ENCODE measurements at regions not wholly inside any gene's neighbourhood (a gene's known extent, or its start where the extent isn't known, plus 50 kb on each side); places are given as distances from the start of the nearest gene placed in this dataset.
"Not testable (repeated sequence)": the region's sequence is repeated elsewhere in the genome, so short reads cannot be mapped to it uniquely, and the experiment has no call there.

DNA sequence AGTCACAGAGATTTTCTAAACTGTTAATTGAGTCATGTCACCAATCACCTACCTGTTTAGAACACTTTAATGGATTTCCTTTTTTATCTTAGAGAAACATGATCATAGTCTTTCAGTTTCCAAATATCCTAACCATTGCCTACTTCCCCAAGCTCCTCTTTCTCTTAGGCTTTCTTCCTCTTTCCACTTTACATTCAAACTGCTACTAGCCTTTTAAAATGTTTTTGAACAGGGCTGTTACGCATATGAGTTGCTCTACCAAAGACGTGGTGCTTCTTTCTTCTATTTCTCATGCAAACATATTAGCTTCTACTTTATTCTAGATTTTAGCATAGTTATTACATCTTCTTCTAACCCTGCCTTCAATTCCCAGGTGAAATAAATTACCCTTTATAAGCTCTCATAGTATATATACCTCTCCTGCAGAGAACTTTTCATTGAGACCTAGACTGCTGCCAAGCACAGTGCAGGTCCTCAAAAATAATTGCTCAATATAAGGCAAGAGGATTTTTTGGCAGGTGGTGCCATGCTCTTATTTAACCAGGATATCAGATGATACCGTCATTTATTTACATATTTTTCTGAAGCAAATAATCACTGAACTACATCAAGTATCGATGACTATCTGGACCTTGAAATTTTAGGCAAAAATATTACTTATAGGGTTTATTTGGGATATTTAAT, 937.1 kb downstream of the TSN start:
- DNase-seq: no peak

DNA sequence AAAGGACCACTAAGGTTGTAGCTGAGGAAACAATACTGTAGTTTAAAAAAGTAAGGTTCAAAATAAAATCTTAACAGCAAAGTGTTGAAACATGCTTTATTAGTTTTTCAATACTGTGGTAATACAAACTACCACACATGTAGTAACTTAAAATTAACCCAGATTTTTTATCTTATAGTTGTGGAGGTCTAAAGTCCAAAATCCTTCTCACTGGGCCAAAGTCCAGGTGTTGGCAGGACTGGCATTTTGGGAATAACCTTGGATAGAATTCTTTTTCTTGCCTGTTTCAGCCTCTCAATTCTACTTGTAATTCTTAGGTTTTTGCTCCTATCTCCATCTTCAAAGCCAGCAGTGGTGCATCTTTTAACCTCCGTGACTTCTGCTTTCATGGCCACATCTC, 942.0 kb downstream of the TSN start:
- no peak for DNase-seq

DNA sequence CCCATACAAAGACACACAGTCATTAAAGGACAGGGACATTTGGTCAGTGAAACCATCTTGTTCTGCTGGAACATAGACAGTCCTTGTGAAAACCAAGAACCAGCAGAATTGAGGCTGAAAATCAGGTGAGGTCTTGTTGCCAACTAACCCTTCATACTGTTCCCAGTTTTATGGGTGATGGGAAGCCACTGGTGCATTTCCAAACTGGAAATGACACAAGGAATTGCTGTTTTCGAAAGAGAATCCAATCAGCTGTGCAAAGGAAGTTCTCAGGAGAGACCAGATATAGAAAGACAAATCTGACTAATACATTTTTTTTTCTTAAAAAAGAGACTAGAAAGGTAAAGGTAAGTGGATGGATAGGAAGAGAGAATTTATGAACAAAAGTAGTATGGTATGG, 948.2 kb downstream of the TSN start:
- no peak for DNase-seq

DNA sequence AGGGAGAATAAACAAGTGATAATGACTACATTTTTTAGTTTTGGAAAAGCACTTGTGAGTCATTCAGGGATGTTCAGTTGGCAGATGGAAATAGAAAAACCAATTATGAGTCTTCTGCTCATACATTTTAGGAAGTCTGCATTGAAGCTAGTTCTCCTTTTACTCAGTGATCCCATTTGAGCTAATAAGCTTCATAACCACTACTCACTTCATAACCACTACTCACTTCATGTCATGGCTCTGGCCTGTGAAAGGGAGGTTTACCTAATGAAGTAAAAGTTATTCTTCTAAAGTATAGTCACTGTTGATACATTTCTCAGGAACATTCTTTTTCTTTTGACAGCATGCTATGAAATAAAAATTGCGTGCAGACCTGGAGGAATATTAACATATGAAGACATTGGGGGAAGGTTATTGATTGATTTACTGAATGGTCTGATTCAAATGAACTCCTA, 948.7 kb downstream of the TSN start:
- no peak for DNase-seq

DNA sequence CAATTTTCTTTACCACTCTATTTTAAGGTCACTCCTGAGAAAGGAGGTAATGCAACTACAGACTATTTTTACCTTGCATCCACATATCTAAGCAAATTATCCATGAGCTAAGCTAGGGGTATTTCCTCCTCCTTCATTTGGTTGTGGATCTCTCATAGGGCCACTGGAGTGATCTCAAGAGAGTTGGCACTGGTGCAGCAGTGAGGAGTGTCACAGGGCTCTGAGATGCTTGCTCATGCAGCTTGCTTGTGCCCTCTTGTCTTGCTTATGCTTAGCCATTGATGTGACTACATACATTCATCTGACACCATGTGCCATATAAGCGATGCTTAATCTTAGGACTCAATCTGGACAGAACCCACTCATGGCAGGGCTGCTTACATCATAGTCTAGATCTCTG, 950.3 kb downstream of the TSN start:
- DNase-seq: no peak

DNA sequence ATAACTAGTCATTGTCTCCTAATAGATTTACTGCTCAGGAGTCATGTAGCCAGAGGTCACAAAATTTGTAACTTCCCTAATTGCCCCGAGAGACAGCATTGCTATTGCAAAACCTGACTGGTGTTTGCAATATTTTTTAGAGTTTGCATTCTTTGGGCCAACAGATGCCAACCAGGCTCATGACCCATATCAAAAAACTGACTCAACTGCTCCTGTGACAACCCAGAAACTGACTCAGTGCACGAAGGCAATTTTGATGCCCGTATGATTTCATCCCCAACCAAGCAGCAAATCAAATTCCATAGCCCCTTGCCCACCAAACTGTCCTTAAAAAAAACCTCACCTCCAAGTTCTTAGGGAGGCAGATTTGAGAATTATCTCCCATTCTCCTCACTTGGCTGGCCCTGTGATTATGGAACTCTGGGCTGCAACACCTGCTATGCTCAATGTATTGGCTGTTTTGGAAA, 951.3 kb downstream of the TSN start:
- DNase-seq: no peak

DNA sequence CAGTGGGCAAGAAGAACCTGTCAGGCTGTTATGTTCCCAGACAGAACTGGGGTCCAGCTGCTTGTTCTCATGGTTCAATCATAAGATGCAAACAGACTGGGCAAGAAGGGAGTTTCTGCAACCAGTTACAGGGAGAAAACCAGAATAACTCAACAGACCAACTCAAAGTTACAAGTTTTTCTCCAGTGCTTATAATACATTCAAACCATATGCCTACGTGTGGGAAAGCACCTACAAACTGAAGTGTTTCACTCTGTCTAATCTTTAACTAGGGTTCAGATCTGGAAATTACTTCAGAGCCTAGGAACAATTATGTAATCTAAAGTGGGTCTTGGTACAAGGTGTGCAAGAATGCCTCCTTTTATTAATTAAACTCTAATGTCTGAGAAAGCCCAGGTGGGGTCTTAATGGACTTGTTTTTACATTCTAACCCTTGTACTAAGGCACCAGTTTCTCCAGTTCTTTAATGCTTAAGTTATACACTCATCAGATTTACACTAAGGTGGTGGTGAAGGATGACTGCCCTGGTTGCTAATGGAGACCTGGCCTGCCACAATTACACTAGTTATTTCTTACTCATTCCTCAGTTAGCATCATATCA, 951.9 kb downstream of the TSN start:
- no peak for DNase-seq

DNA sequence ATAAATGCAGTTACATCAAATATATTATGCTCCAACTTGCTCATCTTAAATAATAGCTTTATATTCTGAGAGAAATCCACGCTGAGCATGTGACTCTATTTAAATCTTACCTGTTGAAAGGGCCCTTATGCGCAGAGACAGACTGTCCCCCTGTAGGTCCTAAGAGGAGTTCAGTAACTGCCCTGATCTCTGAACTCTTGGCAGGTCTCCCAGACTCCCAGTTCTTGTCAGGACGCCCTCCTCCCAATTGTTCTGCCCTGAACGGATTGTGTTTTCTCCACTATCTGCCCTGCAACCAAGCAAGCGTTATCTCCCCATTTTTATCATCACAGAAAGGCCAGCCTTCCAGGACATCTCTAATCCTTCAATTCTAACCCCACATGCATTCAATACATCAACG, 954.6 kb downstream of the TSN start:
- DNase-seq: no peak

DNA sequence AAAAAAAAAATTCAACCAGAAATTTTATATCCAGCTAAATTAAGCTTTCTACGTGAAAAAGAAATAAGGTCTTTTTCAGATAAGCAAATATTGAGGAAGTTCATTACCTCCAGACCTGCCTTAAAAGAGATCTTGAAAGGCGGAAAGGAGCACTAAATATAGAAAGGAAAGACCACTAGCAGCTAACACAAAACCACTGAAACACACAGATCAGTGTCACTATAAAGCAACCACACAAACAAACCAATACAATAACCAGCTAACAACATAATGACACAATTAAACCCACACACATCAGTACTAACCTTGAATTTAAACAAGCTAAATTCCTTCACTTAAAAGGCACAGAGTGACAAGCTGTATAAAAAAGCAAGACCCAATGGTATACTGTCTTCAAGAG, 958.3 kb downstream of the TSN start:
- no peak for DNase-seq

DNA sequence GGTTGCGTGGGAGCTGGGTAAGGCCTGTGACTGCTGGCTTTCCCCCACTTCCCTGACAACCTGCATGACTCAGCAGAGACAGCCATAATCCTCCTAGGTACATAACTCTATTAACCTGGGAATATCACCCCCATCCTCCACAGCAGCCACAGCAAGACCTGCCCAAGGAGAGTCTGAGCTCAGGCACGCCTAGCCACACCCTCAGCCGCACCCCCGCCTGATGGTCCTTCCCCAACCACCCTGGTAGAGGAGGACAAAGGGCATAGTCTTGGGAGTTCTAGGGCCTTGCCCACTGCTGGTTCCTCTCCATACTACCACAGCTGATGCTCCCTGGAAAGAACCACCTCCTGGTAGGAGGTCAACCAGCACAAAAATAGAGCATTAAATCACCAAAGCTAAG, 965.4 kb downstream of the TSN start:
- not testable (repeated sequence) for DNase-seq

DNA sequence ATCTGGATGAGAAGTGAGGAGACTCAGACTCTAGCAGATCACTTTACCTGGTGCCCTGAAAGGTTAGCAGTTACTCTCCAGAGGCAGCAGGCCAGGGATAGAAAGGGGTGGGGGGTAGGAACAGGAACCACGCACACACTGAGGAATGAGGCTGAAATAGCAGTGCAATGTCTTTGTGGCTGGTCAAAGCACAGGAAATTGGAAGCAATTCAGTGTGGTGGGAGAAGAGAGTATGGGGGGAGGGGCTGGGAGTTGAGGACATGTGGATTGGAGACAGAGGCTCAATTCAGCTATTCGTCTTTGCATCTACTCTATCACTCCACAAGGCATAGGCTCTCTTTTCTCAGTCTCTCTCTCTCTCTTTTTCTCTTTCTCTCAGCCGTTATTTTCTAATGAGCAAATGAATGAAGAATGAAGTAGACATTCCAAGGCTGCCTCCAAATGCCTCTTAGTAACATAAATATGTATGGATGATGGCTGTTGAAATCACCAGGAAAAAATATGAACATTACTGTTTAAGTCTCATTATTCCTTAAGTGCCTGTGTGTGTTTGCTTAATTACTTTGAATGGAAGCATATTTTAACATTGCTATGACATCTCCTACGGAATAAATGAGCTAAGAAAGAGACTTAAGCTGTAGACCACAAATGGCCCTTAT, 979.4 kb downstream of the TSN start:
- DNase-seq: no peak

DNA sequence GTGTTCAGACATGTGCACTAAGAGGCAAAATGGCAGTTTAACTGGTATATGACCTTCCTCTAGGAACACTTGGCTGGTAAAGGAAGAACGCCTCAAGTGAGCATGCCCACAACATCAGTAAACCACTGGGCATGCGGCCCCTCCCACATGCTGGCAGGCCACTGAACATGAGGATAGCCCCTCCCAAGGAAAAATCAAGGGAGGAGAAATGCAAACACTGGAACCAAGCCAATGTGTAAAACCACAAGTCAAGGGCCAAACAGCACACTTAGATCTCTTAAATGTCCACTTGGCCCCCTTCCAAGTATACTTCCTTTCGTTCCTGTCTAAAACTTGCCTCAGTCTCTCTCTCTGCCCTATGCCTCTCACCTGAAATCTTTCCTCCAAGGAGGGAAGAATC, 980.8 kb downstream of the TSN start:
- peak; percentile 0 for DNase-seq

DNA sequence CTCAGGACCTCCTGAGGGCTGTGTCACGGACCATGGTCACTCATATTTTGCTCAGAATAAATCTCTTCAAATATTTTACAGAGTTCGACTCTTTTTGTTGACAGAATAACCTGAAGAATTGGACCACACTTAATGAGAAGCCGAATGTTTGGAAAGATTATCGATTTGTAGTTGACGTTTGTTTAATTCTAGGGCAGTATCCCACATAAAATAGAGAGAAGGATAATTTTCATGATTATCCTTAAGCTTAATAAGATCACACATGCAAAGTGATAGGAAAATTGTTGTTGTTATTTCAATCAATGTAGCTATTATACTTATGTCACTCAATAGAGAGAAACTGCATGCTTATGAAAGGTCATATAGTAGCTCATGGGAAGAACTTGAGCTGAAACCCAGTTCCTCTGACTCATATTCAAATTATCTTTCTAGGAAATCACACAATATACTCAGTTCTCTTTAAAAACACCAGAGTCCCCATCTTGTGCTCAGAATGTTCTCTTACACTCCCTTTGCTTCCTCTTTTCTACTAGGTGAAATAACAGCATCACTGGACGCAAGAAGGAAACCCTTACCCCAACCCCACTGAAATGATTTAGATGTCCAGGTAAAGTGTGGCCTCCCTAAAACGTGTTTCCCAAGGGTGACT, 982.1 kb downstream of the TSN start:
- DNase-seq: no peak

DNA sequence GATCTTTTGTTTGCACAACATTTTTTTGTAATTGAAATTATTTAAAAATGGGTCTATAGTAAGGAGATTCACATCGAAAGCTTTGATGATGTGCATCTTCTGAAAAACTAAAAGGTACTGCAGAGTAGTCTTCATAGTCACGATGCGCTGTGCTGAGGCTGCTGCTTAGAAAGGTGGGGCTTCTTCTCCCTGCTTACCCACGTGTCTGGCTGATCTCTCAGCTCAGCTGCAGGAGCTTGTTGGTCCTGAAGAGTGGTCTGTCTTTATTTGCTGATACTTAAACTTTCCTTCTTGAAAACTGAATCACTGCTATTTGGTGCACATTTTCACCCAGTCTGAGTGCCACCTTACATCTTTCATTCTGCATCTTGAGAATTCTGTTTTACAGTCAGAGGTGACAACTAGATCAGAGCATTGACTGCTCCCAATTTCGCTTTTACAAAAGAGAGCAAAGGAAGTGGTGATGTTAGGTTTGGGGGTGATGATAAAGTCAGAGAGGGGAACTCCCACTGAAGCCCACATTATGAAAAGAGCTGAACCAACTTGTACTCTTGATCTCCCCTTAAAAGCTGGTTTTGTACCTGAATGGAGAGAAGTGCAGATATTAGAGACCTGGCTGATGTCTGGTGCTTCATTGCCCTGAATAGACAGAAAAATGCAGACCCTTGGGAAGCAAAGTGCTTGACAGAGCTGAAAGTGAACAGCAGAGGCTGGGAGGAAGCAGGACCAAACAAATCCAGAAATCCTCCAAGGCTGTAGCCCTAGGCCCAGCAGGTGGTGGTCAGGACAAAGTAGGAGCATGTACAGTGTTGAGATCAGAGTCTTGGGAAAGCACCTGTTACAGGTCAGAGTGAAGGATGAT, 984.5 kb downstream of the TSN start:
- DNase-seq: no peak

DNA sequence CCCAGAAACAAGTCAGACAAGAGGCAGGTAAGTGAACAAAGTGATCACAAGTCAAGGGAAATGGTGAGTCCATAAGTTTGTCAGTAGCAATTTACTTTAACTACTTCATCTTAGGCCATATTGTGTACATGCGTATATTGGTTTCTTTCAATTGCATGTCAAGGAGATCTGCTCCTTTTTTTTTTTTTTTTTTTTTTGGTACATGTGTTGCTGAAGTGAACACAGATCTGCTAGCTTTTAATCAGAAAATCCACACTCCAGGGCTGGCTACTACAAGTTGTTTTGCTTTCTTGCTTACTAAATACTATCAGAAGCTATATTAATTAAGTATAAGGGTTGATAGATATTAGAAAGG, 985.1 kb downstream of the TSN start:
- DNase-seq: no peak

DNA sequence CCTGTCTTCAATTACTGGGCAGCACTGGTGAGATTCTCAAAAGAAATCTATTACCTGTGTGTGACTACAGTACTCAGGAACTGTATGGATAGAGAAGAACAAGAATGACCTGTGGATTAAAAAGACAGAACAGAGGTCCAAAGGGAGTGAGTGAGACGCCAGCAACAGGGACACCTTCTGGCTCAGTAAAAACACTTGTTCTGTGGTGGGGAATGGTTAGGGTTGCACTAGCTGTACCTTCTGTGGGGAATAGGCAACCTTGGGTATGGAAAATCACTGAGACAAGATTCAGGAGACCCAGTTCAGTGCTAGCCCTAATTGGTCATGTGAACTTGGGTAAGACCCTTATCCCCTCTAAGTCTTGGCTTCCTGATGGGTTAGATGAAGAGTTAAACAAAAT, 986.0 kb downstream of the TSN start:
- DNase-seq: no peak

DNA sequence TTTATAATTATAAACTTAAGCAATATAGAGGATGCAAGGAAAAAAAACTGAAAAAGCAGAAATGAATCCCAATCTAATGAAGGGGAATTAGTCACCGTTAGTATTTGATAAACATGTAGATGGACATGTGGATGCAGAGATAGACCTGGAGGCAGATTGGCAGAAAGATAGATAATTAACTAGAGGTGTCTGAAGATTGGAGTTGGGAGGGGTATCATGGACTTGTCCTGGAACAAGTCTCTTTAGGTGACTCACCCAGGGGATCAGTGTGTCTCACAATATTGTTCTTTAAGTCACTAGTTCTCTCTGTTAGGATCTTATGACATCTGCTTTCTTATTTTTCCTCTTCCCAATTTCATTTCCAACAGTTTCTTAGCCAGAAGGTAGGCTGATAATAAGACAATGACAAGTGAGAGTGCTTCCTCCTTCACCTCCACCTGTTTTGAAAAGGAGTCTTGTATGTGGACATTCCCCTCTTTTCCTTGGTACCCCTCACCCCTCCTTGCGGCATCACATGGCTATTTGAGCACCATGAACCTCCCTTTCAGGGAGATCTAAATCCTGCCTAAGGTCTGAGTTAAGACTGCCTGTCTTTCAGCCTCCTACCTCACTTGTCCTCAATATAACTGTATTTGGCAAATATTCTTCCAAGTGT, 987.7 kb downstream of the TSN start:
- DNase-seq: no peak

DNA sequence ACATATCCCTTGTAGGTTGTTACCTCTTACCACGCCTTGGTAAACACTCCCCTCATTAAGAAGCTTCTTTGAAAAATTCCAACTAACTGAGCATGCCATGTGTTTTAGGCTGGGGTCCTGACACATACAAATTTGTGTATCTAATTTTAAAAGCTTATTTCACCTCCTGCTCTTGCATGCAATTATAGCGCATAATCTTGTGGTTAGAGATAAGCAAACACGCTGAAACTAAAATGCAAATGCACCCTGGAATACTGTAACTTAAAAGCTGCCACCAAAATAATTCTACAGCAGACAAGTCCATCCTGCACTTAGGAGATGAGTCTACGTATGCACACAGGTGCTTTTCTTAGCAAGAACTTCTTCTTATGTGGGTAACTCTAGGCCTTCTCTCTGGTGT, 990.2 kb downstream of the TSN start:
- no peak for DNase-seq

DNA sequence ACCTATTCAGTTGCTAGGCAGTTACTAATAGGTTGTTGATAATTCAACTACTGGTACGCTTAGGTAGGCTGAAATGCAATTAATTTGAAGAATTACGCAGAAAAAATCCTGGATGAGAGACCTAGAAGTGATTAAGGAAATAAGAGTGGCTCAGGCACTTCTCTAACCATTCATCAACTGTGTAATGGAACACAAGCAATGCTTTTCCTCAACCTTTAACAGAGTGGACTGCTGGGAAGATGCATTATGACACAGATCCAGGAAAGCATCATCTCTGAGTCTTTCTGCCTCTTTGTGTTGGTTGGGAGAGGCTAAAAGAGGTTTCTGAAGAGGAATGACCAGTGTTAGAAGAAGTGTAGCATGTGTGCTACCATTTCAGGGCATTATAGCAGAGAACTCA, 992.2 kb downstream of the TSN start:
- no peak for DNase-seq

DNA sequence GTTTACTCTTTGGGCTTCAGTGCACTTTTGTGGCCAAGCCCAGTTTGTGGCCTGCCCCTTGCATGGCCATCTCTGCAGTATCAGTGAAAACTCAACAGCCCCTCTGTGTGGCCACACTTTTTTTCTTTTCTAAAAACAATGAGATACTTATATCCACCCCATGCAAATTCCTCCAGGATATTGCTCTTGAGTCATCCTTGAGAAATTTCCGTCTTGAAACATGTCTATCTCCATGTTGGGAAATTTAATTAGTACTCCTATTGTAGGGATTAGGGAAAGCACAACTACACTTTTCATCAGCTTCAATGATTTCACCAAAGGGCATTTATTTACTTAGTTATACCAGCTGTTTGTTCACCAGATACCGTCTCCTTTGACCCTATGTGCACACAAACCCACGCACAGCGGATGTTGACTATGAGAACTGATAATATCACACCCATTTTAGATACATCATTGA, 993.1 kb downstream of the TSN start:
- DNase-seq: no peak

DNA sequence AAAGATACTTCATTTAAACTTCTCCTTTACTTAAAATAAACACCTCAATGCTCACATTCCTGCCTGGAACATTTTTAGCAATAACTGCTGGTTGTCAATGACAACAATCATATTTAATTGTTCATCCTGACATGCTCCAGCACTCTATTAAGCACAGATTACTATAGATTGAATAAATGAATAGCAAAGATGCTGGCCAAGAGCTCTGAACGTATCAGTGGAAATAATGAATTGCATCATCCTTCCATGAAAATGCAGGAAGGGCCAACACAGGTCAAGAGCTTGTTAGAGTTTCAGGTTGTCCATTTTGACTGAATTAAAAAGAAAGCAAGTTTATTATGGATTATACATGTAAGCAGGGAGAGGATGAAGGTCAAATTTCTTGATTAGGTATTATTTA, 994.0 kb downstream of the TSN start:
- no peak for DNase-seq

DNA sequence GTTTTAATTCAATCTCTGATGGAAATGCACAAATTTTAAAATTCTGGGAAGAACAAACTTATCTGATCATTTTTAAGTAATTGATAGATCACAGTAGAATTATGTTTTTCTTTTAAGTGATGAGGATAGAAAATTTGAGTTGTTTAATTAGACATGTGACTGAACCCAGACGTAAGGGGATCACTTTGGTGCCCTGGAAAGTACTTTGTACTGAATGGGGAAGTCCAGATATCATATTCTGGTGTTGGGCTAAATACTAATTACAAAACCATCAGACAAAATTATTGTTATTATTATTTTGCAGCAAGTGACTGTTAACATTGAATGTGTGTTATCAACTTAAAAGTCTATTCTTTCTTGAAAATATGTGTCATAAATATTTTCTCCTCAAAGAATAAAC, 994.6 kb downstream of the TSN start:
- no peak for DNase-seq
